ENCODE measurements at regions not wholly inside any gene's neighbourhood (a gene's known extent, or its start where the extent isn't known, plus 50 kb on each side); places are given as distances from the start of the nearest gene placed in this dataset.
"Not testable (repeated sequence)": the region's sequence is repeated elsewhere in the genome, so short reads cannot be mapped to it uniquely, and the experiment has no call there.

DNA sequence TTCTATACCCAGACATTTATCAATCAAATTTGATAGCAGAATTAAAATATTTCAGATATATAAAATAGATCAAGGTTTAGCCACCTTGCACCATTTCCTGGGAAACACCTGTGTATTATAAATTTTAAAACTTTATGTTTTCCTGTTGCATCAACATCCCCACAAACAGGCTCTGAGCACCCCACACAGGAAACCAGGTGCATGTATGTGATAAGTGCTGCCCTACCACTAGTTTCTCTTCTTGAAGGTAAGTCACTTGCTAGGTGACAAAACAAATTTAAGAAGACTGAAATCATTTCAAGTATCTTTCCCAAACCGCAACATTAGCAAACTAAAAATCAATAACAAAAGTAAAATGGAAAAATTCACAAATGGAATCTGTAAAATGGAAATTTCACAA, 496.1 kb upstream of the CCDC54 start:
- no peak for DNase-seq (ENCODE audit: low read depth)

DNA sequence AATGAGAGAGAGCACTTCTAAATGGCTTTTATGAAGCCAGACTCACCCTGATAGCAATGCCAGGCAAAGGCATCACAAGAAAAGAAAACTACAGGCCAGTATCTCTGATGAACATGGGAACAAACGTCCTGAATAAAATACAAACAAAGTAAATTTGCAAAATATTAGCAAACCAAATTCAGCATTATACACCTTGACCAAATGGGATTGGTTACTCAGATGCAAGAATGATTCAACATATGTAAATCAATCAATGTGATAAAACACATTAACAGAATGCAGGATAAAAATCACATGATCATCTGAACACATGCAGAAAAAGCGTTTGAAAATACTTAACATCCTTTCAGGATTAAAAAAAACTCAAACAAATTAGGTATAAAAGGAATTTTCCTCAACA, 494.9 kb upstream of the CCDC54 start:
- no peak for DNase-seq (ENCODE audit: low read depth)

DNA sequence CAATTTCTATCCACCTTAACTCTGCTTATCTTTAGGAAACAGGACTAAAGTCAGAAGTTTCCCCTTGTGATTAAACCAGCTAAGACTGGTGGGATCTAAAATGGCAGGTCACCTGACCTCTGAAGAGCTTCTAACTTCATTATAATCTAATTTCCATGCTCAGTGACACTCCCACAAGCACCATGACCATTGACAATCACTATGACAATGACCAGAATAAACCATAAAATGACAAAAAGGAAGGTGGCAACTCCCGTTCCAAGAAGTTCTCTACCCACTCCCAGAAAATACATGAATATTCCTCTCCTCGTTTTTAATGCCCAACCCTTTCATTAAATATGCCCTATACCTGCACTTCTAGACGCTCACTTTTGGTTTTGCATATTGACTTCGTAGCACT, 471.2 kb upstream of the CCDC54 start:
- no peak for DNase-seq (ENCODE audit: low read depth)

DNA sequence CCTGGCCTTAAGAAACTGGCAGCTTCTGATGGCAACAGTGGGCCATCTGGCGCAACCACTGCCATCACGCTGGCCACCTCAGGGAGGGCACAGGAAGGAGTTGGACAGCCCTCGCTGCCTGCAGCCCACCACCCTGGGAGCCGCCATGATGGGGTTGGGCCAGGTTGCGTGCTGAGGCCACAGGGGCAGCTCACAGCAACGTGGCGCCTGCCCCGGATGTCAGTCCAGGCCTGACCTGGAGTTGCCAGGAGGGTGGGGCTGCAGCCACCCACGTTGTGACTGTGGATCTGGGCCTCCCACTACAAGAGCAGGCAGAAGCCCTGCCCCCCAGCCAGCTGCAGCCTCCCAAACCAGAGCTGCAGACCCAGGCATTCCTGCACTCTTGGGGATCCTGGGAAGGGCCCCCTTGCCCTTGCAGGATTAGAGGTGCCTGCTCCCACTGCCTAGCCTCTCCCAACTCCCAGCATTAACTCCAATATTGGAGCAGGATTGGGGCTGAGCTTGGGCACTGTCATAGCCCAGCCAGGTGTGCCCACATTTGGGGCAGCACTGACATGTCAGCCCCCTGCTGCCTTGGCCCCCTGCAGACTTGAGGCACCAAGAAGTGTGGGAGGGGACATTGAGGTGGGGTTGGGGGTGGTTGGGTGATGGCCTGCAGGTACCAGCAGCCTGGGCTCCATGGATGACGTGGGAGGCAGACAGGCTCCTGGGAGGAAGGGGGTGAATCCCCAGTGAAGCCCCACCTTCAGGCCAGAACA, 468.9 kb upstream of the CCDC54 start:
- DNase-seq (ENCODE audit: low read depth), result no peak

DNA sequence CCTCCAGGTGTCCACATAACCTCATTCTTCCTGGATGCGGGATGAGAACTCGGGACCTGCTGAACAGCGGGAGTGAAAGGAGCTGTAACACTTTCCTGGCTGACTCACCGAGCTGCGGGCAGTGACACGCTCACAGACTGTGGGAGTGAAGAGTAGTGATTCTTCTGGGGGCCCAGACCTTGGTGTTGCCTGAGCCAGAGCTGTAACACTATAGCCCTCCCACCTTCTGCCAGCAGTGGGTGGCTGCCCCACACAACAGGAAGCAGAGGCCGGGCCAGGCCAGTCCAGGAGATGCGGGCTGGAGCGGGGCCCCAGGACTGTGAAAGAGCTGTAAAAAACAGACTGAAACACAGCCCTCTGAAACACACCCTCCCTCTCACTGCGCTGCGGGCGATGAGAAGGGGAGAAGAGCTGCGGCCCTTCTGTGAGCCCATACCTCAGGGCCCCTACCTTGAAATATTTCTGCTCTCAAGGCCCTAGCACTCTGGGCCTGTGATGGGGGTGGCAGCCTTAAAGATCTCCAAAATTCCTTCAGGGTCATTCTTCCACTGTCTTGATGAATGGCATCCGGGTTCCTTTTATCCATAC, 464.0 kb upstream of the CCDC54 start:
- DNase-seq (ENCODE audit: low read depth), result no peak

DNA sequence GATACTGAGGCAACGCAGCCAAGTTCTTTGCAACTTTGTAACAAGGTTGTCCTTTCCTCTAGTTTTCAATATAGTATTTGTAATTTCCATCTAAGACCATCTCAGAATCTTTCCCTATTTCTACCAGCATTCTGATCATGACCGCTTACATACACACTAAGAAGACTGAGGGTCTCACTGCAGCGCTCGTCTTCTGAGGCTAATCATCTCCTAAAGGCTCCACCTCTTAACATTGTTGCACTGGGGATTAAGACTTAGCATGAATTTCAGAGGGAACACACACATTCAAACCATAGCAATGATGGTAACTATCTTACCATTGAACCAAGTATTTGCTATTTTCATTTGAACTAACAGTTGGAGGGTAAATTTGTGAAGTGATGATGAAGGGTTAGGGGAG, 463.3 kb upstream of the CCDC54 start:
- DNase-seq (ENCODE audit: low read depth), result no peak

DNA sequence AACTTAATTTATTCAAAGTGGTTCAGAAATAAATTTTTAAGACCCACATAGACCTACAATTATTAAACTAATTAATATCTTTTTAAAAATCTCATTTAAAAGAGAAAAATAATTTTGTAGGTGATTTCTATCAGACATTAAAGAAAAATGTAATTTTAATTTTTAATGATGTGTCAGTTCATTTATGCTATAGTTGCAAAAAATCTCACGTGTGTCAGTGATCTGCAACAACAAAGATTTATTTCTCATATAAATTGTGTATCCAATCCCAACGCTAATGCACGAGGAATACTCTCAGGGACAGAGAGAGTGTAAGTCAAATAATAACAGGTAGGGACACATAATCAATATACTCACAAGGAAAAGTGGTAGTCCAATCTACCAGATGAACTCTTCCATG, 456.6 kb upstream of the CCDC54 start:
- DNase-seq (ENCODE audit: low read depth), result no peak

DNA sequence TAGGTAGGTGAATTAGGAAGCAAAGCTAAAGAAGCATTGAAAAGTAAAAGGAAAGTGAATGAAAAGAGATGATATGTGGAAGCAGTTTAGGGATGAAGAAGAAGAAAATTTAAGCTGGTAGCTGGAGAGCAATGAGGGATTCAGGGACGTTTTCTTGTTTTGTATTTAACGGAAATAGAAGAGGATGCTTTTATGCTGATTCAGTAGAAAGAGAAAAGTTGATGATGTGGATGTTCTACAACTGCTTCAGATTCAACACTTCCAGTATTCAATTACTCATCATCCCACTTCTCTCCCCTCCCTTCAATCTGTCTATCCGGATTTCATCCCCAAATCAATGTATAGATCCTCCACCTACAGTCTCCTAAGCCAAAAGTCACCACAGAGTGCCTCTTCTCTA, 448.2 kb upstream of the CCDC54 start:
- DNase-seq (ENCODE audit: low read depth), result no peak

DNA sequence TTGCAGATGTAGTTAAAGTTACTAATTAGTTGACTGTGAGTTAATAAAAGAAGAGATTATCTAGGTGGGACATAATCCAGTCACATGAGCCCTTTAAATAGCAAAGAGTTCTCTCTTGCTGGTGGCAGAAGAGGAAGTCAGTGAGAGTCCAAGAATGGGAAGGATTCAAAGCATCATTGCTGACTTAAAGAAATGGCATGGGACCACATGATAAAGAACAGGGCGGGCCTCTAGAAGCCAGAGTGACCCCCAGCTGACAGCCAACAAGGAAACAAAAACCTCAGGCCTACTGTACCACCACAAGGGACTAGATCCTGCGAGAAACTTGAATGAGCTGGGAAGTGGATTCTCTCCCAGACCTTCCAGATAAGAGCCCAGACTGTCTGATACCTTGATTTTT, 447.2 kb upstream of the CCDC54 start:
- DNase-seq (ENCODE audit: low read depth), result no peak

DNA sequence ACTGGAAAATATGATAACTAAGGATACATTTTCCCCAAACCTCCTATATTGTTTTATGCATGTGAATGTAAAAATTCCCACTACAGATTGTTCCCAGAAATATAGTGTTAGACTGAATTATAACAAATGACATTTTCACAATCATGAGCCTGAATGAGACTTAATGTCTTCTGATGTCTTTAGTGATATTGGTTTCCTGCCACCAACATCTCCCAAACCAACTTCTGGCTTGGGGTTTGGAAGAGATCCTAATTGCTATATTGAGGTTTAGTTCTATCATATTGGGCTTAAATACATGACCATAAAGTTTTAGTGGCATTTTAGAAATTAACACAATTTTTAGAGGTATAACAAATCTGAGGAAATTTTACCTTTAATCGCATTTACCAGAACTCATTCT, 445.3 kb upstream of the CCDC54 start:
- no peak for DNase-seq (ENCODE audit: low read depth)

DNA sequence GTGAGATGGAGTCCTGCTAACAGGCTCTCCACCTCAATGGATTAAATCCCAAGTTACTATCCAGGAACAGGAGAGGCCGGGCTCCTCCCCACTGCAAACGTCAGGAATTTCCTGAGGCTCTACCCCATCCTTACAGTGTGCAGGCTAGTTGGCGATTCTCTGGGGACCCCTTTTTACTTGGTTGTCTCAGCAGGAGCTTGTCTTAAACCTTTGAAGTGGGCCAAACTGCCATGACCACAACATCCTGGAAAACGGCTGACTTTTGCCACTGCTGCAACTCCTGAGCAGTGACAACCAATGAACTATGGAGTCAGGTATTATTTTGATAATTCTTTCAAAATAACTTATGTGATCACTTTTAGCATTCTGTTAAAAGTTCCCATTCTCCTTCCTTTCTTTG, 440.9 kb upstream of the CCDC54 start:
- no peak for DNase-seq (ENCODE audit: low read depth)

DNA sequence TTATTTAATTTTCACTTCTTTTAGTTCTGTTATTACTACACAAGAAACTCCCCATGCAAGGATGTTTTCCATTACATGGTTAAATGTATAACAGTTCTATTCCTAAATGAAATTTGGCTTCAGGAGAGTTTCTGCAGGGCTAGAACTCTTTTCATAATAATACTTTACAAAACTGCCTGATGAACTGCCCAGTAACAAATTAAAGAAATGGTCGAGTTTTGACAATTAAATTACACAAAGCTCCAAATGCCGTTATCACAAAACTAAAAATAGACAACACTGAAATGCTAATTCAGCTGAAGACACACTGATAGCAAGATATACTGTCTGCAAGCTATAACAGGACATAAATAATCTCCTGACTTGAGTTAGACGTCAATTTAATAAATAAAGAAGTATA, 435.2 kb upstream of the CCDC54 start:
- no peak for DNase-seq (ENCODE audit: low read depth)

DNA sequence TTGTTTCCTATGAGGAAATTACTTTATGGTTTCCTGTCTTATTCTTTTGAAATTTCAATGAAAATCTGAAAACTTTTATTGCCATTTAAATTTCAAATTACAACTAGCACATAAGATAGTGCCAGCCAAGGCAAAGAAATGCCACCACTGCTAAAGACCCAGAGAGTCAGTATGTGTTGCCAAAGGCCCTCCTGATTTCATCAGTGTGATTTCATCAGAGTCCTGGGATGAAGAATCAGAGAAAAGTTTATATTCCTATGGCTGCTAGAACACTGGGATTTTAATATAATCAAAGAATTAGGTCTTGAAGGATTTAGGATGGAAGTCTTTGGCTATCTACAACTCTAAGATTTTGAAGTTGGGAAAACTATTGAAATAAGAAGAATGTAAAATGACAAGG, 434.2 kb upstream of the CCDC54 start:
- no peak for DNase-seq (ENCODE audit: low read depth)

DNA sequence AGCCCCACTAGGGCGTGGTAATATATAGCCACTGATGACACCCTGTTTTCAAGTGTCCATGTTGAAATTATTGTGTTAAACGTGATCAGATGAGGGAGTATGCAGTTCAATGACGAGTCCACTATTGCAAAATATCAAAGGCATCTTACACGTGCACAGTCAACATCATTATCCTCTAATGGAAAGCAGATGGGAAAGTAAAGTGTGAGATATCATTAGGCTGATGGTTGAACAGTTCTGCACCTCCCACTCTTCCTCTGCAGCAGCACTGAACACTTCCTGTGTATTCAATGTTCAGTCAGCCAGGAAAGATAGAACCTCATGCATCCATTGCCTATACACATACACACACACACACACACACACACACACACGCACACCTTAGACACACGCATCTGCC, 431.8 kb upstream of the CCDC54 start:
- no peak for DNase-seq (ENCODE audit: low read depth)

DNA sequence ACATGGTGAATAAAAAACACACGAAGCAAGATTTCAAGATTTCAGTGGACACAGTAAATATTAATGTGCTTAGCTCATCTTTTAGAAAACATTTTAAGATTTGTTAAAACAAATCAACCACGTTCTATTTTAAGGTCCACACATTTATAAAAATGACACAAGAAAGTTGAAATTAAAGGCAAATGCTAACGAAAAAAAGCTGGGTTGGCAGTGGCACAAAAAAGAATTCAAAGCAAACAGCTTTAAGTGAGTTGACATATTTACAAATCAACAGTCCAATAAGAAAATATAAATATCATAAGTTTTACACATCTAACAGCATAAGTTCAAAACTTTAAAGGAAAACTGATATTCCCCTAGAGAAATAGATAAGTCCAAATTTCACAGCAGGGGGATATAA, 430.4 kb upstream of the CCDC54 start:
- no peak for DNase-seq (ENCODE audit: low read depth)

DNA sequence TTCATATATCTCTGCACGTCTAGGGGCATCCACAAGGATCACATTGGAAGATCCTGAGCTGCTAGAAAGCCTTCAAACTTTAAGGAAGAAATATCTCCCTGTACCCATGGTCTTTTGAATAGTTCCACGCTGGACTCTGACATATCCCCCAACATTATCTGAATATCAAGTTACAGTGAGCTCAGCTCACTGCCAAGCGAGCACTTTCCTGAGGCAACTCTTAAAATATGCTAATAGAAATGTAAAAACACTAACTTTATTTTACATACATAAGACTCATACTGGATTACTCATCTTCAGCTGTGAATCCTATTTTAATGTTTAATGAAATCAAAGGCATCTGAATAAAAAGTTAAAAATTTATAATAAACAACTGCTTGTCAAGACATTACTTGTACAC, 420.2 kb upstream of the CCDC54 start:
- no peak for DNase-seq (ENCODE audit: low read depth)

DNA sequence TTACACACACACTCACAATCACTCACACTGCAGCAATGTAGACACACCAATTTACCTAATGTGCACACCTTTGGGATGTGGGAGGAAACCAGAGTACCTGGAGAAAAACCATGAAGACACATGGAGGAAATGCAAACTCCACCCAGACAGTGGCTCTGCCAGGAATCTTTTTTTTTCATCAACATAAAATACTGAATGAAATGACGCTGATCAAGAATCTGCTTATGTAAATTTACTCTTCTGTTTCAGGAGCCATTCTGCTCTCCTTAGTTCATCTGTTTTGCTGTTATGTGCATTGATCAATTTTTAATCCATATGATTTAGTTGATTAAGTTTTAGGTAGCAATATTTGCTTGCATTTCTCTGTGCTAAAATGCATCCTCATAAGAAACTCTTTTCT, 414.2 kb upstream of the CCDC54 start:
- DNase-seq (ENCODE audit: low read depth), result no peak

DNA sequence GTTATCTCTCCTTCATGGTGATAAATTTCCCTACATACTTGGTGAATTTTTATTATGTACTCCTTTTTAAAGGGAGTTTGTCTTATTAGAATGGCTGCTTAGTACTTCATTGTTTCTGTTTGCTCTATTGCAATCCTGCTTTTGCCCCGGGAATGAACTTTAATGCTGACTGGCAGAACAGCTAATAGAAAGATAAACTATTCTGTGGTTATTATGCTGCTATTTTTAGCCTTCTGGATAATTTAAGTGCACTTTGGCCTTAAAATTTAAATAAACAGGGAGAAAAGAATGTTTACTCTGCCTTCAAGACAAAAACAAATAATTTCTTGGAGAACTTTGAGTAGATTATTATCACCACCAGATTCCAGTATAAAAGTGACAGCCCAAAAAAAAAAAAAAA, 413.8 kb upstream of the CCDC54 start:
- DNase-seq (ENCODE audit: low read depth), result no peak

DNA sequence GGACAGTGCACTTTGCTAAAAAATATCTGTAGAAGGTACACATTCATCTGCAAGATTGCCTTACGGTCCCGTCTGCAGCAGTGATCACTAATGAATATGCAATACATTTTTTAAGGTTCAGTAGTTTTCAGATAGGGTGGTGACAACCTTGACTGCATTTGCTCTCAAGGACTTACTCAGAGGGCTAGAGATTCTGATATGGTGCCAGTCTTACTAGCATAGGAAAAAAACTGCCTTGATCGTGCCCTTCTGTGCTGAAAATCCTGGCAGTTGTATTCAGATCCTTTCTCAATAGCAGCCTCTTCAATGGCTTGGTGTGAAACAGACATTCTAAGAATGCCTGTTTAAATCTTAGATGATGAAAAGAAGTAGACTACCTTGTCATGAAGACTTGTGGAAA, 411.9 kb upstream of the CCDC54 start:
- DNase-seq (ENCODE audit: low read depth), result no peak

DNA sequence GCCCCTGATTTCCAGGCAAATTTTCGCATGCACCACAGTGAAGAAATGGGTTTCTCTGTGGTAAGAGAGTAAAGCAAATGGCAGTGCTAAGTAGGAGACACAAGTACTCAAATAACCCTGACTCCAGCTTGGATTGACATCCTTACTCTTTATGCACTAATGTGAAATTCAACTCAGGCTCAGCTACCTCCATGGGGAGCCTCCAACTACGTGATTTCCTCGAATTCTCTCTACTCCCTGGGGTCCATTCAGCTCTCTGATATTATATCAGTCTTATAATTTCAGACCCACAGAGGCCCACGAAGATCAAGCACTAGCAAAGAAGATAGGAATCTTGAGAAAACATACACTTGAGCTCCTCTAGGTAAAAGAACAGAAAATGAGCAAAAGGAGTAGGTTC, 407.6 kb upstream of the CCDC54 start:
- DNase-seq (ENCODE audit: low read depth), result no peak

DNA sequence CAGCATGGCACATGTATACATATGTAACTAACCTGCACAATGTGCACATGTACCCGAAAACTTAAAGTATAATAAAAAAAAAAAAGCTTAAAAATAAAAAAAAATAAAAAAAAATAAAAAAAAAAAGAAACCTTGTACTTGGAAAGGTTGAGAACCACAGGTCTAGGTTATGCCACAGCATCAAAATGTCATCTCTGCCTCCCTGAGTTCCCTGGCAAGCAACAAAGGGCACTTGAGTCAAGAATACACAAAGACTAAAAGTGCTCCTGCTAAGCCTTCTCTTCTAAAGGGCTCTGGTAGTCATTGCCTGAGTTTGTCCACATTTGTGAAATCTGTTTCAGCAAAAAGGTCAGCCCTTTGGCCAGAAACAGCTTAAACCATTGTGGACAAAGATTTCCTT, 395.8 kb upstream of the CCDC54 start:
- DNase-seq (ENCODE audit: low read depth), result no peak

DNA sequence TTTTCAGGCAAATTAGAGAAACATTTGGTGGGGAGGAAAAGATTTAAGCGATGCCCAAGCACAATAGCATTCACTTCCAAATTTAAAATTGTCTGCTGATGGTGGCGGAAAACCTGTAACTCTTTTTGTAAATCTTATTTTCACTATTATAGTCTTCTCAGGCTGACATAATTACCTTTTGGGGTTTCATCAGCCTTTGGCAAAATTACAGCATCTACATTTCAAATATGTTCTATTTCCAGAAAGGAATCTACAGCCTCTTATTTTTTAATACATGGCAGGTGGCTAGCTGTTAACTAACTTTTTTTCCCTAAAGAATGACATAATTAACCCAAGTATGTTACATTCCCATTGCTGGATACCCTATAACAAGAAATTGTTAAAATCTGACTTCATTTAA, 391.5 kb upstream of the CCDC54 start:
- DNase-seq (ENCODE audit: low read depth), result no peak

DNA sequence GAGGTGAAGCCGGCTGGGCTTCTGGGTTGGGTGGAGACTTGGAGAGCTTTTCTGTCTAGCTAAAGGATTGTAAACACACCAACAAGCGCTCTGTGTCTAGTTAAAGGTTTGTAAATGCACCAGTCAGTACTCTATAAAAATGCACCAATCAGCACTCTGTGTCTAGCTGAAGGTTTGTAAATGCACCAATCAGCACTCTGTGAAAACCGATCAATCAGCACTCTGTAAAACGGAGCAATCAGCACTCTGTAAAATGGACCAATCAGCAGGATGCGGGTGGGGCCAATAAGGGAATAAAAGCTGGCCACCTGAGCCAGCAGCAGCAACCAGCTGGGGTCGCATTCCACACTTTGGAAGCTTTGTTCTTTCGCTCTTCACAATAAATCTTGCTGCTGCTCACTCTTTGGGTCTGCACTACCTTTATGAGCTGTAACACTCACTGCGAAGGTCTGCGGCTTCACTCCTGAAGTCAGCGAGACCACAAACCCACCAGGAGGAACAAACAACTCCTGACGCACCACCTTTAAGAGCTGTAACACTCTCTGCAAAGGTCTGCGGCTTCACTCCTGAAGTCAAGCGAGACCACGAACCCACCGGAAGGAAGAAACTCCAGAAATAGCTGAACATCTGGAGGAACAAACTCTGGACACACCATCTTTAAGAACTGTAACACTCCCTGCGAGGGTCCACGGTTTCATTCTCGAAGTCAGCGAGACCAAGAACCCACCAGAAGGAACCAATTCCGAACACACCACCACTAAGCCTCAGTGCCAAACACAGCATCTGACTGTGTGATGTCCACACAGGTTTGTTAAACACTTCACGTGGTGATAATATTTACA, 378.2 kb upstream of the CCDC54 start:
- not testable (repeated sequence) for DNase-seq (ENCODE audit: low read depth)

Measured in stimulated activated CD8-positive, alpha-beta memory T cell treated with anti-CD3 and anti-CD28 coated beads, Interleukin-15, amount 100 ng/mL, for 24 hours (primary cell).